ENCODE measurements at regions not wholly inside any gene's neighbourhood (a gene's known extent, or its start where the extent isn't known, plus 50 kb on each side); places are given as distances from the start of the nearest gene placed in this dataset.
"Not testable (repeated sequence)": the region's sequence is repeated elsewhere in the genome, so short reads cannot be mapped to it uniquely, and the experiment has no call there.

DNA sequence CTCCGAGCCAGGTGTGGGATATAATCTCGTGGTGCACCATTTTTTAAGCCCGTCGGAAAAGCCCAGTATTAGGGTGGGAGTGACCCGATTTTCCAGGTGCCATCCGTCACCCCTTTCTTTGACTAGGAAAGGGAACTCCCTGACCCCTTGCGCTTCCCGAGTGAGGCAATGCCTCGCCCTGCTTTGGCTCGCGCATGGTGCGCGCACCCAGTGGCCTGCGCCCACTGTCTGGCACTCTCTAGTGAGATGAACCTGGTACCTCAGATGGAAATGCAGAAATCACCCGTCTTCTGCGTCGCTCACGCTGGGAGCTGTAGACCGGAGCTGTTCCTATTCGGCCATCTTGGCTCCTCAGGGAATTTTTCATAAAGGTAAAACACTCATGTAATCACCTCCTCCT, 63.9 kb downstream of the RWDD3 start:
- not testable (repeated sequence) for H3K27me3 ChIP-seq (ENCODE audit: control insufficient read depth, insufficient read depth, low read length); H3K36me3 ChIP-seq (ENCODE audit: control insufficient read depth, insufficient read depth, low read length); H3K4me3 ChIP-seq (ENCODE audit: low read length); DNase-seq; H3K27ac ChIP-seq (ENCODE audit: low read length); H3K4me1 ChIP-seq (ENCODE audit: control insufficient read depth, insufficient read depth, low read length); H3K9me3 ChIP-seq (ENCODE audit: control insufficient read depth, low read depth, low read length)
- WGBS (ENCODE audit: insufficient coverage, low lambda C conversion rate) = no CpG with 5 or more reads among the region's 20 CpGs

DNA sequence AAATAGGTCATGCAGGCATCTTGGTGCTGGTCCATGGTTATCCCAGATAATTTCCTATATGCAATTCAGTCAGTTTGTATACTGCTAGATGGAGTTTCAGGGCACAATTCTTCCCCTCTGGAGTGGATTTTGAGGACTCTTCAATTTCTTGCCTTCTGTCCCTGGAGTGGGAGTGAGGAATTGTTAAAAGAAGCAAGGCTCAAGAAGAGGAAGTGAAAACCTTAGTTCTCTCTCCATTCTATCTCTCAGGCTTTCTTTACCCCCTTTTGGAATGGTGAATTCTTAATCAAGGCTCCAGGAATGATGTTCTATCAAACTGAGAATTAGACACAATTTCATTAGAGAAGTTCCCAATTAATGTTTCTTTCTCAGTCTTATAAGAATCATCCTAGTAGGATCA, 67.1 kb downstream of the RWDD3 start:
- no peak overlapping the region for H3K27ac ChIP-seq (ENCODE audit: low read length)
- no peak for DNase-seq
- no peaks in the 10 kb centered on the region for H3K36me3 ChIP-seq (ENCODE audit: control insufficient read depth, insufficient read depth, low read length)
- no peaks in the 10 kb centered on the region for H3K9me3 ChIP-seq (ENCODE audit: control insufficient read depth, low read depth, low read length)
- no peaks in the 10 kb centered on the region for H3K27me3 ChIP-seq (ENCODE audit: control insufficient read depth, insufficient read depth, low read length)
- no peaks in the 10 kb centered on the region for H3K4me1 ChIP-seq (ENCODE audit: control insufficient read depth, insufficient read depth, low read length)
- no peak overlapping the region for H3K4me3 ChIP-seq (ENCODE audit: low read length)

DNA sequence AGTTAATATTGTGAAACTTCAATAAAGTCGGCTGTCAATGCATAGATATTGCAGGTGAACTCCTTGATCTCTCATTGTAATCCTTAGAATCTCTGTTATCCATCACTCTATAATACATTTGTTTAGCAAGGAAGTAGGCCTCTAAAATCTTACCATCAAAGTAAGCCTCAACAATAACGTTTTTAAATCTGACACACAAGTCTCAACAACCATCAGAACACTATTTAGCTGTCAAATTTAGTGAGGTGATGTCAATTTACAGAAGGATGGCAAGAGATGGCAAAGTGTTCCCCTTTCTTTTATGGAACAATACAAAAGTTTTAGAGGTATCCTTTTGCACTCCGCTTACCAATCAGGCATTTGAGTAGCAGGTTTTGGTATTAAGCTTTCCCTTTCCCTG, 67.6 kb downstream of the RWDD3 start:
- Histone ChIP-seq H3K27me3 (ENCODE audit: control insufficient read depth, insufficient read depth, low read length) (no peaks in the 10 kb centered on the region), H3K27ac (ENCODE audit: low read length) (no peak overlapping the region), H3K36me3 (ENCODE audit: control insufficient read depth, insufficient read depth, low read length) (no peaks in the 10 kb centered on the region), H3K4me3 (ENCODE audit: low read length) (no peak overlapping the region), H3K9me3 (ENCODE audit: control insufficient read depth, low read depth, low read length) (no peaks in the 10 kb centered on the region), H3K4me1 (ENCODE audit: control insufficient read depth, insufficient read depth, low read length) (no peaks in the 10 kb centered on the region)
- DNase-seq = no peak
- 100% methylated on average over 2 of the region's 3 CpGs for WGBS (ENCODE audit: insufficient coverage, low lambda C conversion rate)

DNA sequence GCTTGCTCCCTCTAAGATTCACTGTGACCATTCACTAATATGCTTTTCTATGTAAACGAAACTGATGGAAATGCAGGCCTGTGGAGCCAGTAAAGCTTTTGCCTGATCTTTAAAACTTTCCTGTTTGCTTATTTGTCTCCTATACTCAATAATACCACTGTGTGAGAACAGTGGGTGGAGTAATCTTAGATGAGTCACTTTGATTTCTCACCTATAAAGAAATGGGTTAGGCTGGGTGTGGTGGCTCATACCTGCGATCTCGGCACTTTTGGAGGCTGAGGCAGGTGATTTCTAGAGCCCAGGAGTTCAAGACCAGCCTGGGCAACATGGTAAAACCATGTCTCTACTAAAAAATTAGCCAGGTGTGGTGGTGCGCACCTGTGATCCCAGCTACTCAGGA, 70.8 kb downstream of the RWDD3 start:
- DNase-seq = no peak
- no peaks in the 10 kb centered on the region for H3K4me1 ChIP-seq (ENCODE audit: control insufficient read depth, insufficient read depth, low read length)
- no peak overlapping the region for H3K27ac ChIP-seq (ENCODE audit: low read length)
- no peak overlapping the region for H3K4me3 ChIP-seq (ENCODE audit: low read length)
- H3K9me3 ChIP-seq (ENCODE audit: control insufficient read depth, low read depth, low read length) = no peaks in the 10 kb centered on the region
- H3K36me3 ChIP-seq (ENCODE audit: control insufficient read depth, insufficient read depth, low read length) = no peaks in the 10 kb centered on the region
- H3K27me3 ChIP-seq (ENCODE audit: control insufficient read depth, insufficient read depth, low read length) = peaks cover 3% of the 10 kb centered on the region
- WGBS (ENCODE audit: insufficient coverage, low lambda C conversion rate) = no CpG with 5 or more reads among the region's 4 CpGs

DNA sequence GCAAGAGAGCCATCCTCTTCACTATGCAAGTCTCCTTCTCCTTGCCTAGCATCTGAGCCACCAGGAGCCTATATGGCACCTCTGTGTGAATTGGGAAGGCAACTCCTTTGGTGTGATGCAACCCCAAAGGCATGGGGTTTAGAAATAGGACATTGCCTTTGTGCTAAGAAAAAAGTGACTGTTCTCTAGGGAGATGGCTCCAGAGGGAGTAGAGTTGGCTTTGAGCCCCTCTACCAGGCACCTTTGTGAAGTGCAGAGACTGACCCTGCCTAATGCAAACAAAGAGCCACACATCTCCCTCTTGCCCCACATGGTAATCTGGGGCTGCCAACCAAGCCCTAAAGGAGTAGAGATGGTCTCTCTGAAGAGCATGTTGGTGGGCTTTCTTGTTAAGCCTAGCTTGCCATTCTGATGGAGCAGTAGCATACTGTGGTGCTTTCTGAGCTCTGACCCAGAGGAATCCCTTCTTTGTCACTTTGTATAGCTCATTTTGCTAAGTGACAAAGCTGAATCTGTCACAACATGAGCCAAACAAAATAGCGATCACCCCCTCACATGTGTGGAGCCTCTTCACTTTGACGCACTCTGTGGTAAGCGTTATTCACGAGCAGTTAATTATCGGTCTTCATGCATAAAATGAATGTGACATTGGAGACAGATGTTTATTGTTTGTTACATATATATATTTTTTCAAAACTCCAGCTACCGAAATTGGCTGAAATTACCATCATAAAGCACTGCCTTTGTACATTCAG, 74.4 kb downstream of the RWDD3 start:
- H3K4me3 ChIP-seq (ENCODE audit: low read length) = no peak overlapping the region
- no peaks in the 10 kb centered on the region for H3K4me1 ChIP-seq (ENCODE audit: control insufficient read depth, insufficient read depth, low read length)
- no peaks in the 10 kb centered on the region for H3K36me3 ChIP-seq (ENCODE audit: control insufficient read depth, insufficient read depth, low read length)
- H3K27me3 ChIP-seq (ENCODE audit: control insufficient read depth, insufficient read depth, low read length) = peaks cover 3% of the 10 kb centered on the region
- H3K27ac ChIP-seq (ENCODE audit: low read length) = no peak overlapping the region
- no peaks in the 10 kb centered on the region for H3K9me3 ChIP-seq (ENCODE audit: control insufficient read depth, low read depth, low read length)
- DNase-seq = no peak
- 25% methylated on average over 1 of the region's 6 CpGs for WGBS (ENCODE audit: insufficient coverage, low lambda C conversion rate)

DNA sequence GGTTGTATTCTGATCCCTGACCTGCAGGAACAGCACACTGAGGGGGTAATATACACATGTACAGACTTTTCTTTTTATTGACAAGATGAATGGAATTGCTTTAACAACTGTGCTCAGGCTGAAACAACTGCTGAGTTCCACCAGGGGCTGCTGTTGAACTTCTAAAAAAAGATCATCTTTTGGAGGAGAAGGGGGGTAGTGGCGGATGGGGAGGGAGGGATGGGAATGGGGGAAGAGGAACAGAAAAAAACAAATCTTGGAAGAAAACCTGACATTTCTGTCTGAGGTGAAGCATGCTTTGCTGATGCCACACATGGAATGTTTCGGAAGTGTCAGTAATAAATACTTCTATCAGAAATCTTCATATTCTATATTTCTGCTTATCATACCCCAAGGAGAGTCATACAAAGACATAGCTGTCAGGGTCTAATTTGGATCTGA, 75.0 kb downstream of the RWDD3 start:
- Histone ChIP-seq H3K4me3 (ENCODE audit: low read length) (no peak overlapping the region), H3K4me1 (ENCODE audit: control insufficient read depth, insufficient read depth, low read length) (no peaks in the 10 kb centered on the region), H3K9me3 (ENCODE audit: control insufficient read depth, low read depth, low read length) (no peaks in the 10 kb centered on the region), H3K27ac (ENCODE audit: low read length) (no peak overlapping the region), H3K27me3 (ENCODE audit: control insufficient read depth, insufficient read depth, low read length) (peaks cover 3% of the 10 kb centered on the region), H3K36me3 (ENCODE audit: control insufficient read depth, insufficient read depth, low read length) (no peaks in the 10 kb centered on the region)
- DNase-seq = no peak
- no CpG with 5 or more reads among the region's 2 CpGs for WGBS (ENCODE audit: insufficient coverage, low lambda C conversion rate)

DNA sequence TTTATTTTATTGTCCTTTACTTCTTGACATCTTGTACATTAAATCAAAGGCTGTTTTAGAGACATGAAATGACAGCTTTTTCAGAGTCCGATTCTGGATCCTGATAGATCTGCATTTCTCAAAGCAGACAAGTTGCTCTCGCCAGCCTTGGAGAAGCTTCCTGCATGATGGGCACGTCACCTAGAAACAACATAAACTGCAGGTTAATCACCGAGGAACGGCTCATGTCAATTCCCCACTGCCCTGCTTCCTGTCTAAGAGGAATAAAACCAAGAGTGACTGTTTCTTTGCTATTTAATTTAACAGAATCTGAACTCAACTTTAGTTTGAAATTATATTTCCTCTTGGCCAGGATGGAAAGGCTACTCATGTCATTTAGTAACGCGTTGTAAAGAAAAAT, 77.0 kb downstream of the RWDD3 start:
- Histone ChIP-seq H3K4me1 (ENCODE audit: control insufficient read depth, insufficient read depth, low read length) (no peaks in the 10 kb centered on the region), H3K27me3 (ENCODE audit: control insufficient read depth, insufficient read depth, low read length) (peaks cover 3% of the 10 kb centered on the region), H3K36me3 (ENCODE audit: control insufficient read depth, insufficient read depth, low read length) (no peaks in the 10 kb centered on the region), H3K9me3 (ENCODE audit: control insufficient read depth, low read depth, low read length) (no peaks in the 10 kb centered on the region), H3K27ac (ENCODE audit: low read length) (no peak overlapping the region), H3K4me3 (ENCODE audit: low read length) (no peak overlapping the region)
- WGBS (ENCODE audit: insufficient coverage, low lambda C conversion rate) = 100% methylated on average over 2 of the region's 7 CpGs
- DNase-seq = no peak

DNA sequence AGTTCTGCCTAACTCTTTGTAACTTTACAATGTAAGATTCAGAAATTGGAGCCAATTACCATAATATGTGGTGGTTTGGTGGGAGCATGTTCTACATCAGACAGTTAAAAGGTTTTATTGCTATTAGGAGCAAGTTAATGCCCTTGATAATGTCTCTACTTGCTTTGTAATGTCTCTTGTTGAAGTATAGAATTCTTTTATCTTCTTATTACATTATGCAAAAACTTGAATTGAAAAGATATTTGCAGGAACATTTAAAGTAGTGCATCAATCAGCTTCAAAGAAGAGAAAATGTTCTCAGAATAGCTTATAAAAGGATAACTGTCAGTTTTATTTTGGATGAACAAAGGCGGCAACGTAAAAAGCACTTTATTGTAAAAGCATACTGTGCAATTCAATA, 77.8 kb downstream of the RWDD3 start:
- Histone ChIP-seq H3K36me3 (ENCODE audit: control insufficient read depth, insufficient read depth, low read length) (no peaks in the 10 kb centered on the region), H3K27ac (ENCODE audit: low read length) (no peak overlapping the region), H3K27me3 (ENCODE audit: control insufficient read depth, insufficient read depth, low read length) (peaks cover 3% of the 10 kb centered on the region), H3K4me1 (ENCODE audit: control insufficient read depth, insufficient read depth, low read length) (no peaks in the 10 kb centered on the region), H3K4me3 (ENCODE audit: low read length) (no peak overlapping the region), H3K9me3 (ENCODE audit: control insufficient read depth, low read depth, low read length) (no peaks in the 10 kb centered on the region)
- DNase-seq = no peak
- 94% methylated on average over 2 of the region's 2 CpGs for WGBS (ENCODE audit: insufficient coverage, low lambda C conversion rate)

DNA sequence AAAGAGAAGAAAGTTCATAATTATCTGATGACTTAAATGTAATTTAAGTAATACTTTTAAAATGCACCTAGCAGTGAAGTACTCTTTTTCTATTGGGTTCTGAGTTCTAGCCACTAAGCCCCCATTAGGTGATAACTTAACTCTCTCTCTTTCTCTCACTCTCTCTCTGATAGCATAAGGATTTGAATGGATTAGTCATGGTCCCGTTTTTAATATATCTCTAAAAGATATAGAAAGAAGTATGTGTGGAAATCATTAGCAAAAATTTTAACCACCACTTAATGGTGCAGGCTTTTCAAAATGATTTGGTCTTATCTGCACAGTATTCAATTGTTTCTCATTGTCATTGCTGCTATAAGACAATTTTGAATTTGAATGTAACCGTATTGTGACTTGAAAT, 78.2 kb downstream of the RWDD3 start:
- H3K27ac ChIP-seq (ENCODE audit: low read length) = no peak overlapping the region
- no peak overlapping the region for H3K4me3 ChIP-seq (ENCODE audit: low read length)
- DNase-seq = no peak
- no peaks in the 10 kb centered on the region for H3K9me3 ChIP-seq (ENCODE audit: control insufficient read depth, low read depth, low read length)
- 100% methylated on average over 1 of the region's 2 CpGs for WGBS (ENCODE audit: insufficient coverage, low lambda C conversion rate)
- no peaks in the 10 kb centered on the region for H3K4me1 ChIP-seq (ENCODE audit: control insufficient read depth, insufficient read depth, low read length)
- peaks cover 3% of the 10 kb centered on the region for H3K27me3 ChIP-seq (ENCODE audit: control insufficient read depth, insufficient read depth, low read length)
- H3K36me3 ChIP-seq (ENCODE audit: control insufficient read depth, insufficient read depth, low read length) = no peaks in the 10 kb centered on the region

DNA sequence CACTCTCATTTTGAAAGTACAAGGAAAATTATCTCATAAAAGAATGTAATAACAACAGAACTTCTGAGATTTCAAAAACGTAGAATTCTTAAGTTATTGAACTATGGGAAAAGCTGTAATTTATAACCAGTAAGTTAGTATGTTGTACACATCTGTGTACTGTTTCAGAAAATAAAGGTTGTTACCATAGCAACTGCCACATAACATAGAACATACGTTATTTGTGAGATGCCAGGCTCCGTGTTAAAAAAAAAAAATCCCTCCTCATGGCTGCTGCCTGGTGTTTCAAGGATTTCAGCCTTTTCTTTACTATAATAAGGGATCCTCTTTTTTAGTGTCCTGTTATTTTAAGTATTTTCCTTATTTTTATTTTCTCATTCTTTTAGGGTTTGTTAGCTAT, 79.5 kb downstream of the RWDD3 start:
- H3K27me3 ChIP-seq (ENCODE audit: control insufficient read depth, insufficient read depth, low read length) = no peaks in the 10 kb centered on the region
- no peak for DNase-seq
- WGBS (ENCODE audit: insufficient coverage, low lambda C conversion rate) = no CpG with 5 or more reads among the region's 3 CpGs

DNA sequence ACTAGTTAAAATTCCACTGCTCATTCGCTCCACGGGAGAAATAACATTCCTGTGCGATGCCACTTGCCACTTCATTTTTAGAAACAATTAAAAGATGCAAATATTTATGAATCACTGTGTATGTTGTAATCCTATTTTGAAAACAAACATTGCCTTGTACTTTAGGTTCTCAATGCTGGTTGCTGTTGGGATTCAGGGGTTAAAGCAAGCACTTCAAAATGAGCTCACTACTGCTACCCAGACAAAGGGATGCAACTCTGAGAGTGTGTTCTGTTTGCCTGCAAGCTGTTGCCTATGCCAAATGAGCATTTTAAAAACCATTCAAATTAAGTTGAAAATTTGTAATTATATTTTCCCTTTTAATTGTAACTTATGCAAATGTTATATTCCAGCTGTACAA, 87.5 kb downstream of the RWDD3 start:
- Histone ChIP-seq H3K36me3 (ENCODE audit: control insufficient read depth, insufficient read depth, low read length) (no peaks in the 10 kb centered on the region), H3K27ac (ENCODE audit: low read length) (no peak overlapping the region), H3K9me3 (ENCODE audit: control insufficient read depth, low read depth, low read length) (no peaks in the 10 kb centered on the region), H3K4me1 (ENCODE audit: control insufficient read depth, insufficient read depth, low read length) (no peaks in the 10 kb centered on the region), H3K4me3 (ENCODE audit: low read length) (no peak overlapping the region), H3K27me3 (ENCODE audit: control insufficient read depth, insufficient read depth, low read length) (no peaks in the 10 kb centered on the region)
- WGBS (ENCODE audit: insufficient coverage, low lambda C conversion rate) = 100% methylated on average over 1 of the region's 3 CpGs
- no peak for DNase-seq

More for the DNA sequence above, 79.5 kb downstream of the RWDD3 start:
- Histone ChIP-seq H3K36me3 (ENCODE audit: control insufficient read depth, insufficient read depth, low read length) (no peaks in the 10 kb centered on the region), H3K27ac (ENCODE audit: low read length) (no peak overlapping the region), H3K4me3 (ENCODE audit: low read length) (no peak overlapping the region), H3K4me1 (ENCODE audit: control insufficient read depth, insufficient read depth, low read length) (no peaks in the 10 kb centered on the region), H3K9me3 (ENCODE audit: control insufficient read depth, low read depth, low read length) (no peaks in the 10 kb centered on the region)
